ENCODE measurements at regions not wholly inside any gene's neighbourhood (a gene's known extent, or its start where the extent isn't known, plus 50 kb on each side); places are given as distances from the start of the nearest gene placed in this dataset.

DNA sequence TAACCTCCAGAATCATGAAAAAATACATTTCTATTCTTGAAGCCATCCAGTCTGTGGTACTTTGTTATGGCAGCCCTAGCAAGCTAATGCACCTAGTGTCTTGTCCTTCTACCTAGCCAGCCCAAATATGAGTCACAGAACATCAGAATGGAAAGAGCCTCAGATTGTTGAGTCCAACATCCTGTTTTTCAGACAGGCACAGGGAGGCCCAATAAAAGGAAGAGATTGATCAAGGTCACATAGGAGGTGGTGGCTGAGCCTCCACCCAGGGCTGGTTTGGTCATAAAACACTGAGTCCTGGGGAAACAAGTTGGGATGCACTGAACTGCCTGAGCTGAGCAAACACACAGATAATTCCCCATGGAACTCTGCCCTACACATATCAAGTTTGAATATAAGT lies 195.5 kb downstream of the TTC32 start:
- DNase-seq (ENCODE audit: low read depth) = no peak
- TF ChIP-seq, protein P1, sequence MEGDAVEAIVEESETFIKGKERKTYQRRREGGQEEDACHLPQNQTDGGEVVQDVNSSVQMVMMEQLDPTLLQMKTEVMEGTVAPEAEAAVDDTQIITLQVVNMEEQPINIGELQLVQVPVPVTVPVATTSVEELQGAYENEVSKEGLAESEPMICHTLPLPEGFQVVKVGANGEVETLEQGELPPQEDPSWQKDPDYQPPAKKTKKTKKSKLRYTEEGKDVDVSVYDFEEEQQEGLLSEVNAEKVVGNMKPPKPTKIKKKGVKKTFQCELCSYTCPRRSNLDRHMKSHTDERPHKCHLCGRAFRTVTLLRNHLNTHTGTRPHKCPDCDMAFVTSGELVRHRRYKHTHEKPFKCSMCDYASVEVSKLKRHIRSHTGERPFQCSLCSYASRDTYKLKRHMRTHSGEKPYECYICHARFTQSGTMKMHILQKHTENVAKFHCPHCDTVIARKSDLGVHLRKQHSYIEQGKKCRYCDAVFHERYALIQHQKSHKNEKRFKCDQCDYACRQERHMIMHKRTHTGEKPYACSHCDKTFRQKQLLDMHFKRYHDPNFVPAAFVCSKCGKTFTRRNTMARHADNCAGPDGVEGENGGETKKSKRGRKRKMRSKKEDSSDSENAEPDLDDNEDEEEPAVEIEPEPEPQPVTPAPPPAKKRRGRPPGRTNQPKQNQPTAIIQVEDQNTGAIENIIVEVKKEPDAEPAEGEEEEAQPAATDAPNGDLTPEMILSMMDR (conservative IDR thresholded peaks at IDR 0.05; ENCODE audit: low read length) = no peak
- H3K4me3 ChIP-seq (ENCODE audit: low read length) = no peak overlapping the region

DNA sequence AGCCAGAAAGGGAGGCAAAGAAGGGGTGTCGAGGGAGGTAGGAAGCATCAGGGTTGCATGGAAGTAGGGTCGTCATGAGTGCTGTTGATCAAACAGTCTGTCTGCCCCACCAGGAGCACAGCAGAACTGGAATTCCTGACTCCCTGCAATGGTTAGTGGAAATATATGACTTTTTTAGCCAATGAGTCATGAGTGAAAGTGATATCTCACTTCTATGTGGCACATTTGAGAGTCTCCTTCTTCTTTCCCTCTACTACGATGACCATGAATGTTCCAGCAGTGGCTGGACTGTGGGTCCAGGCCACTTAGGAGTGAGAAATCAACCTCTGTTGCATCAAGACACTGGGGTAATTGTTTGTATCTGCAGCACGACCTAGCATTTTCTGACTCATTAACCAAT lies 199.5 kb downstream of the TTC32 start:
- H3K4me3 ChIP-seq (ENCODE audit: low read length) = no peak overlapping the region
- no peak for DNase-seq (ENCODE audit: low read depth)
- TF ChIP-seq, protein P1 (conservative IDR thresholded peaks at IDR 0.05; ENCODE audit: low read length) = no peak

DNA sequence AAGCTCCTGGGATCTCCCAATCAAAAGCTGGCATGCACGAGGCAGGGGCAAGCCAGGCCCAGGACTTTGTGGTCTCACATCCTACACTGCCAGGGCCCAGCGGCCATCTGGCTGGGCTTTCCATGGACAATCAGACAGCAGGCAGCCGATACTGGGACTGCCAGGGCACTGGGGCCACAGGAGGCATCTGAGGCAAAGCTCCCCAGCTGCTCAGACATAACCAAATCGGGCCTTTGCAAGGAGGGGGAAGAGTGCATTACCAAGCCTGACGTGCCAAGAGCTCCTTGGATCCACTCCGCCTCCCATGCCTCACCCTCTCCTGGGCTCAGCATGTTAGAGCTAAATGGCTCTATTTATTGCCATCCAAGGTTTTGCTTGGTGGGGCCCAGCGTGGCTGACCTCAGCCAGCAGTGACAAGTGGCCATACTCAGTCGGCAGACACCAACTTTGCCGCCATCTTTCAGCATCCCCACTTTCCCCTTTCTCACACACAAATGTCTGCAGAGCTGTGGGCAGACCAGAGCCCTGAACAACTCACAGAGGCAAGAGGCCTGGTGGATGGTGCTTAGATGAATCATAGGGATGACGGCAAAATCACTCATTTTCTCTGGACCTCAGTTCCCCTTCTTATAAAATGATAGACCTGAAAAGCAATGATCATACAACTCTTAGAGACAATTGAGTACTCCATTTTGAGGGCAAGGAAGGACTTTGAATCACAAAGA lies 200.8 kb downstream of the TTC32 start:
- H3K4me3 ChIP-seq (ENCODE audit: low read length) = no peak overlapping the region
- TF ChIP-seq, protein P1 (conservative IDR thresholded peaks at IDR 0.05; ENCODE audit: low read length) = no peak
- DNase-seq (ENCODE audit: low read depth) = no peak

DNA sequence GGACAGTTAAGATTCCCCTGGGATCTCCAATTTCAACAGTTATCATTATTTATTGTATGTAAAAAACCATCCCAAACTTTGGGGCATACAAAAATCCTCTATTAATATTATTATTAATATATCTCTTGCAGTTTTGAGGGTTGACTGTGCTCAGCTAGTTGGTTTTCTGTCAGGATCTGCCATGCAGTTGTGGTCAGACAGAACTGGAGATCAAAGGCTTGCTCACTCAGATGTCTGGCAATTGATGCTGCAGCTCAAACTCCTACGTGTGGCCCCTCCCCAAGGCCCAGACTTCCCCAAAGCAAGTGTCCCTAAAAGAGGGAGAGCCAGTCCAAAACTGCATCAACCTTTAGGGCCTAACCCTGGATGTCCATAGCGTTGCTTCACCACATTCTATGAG lies 204.7 kb downstream of the TTC32 start:
- H3K4me3 ChIP-seq (ENCODE audit: low read length) = no peak overlapping the region
- no peak for DNase-seq (ENCODE audit: low read depth)
- TF ChIP-seq, protein P1 (conservative IDR thresholded peaks at IDR 0.05; ENCODE audit: low read length) = no peak

DNA sequence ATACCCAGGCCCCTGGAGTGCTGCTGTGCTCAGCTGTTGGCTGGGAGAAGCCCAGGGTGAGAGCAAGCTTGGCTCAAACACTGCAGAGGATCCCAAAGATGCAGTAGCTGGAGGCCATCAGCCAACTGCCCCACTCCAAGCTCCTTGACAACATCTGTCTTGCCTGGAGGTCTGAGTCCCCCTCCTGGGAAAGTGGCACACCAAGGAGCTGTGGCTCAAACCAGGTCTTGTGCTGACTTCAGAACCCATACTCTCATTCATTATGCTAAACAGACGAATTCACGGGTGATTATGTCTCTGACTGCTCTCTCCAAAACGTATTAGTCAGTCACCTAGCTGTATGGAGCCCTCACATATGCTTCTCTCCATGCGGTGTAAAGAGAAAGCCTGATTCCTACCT lies 206.1 kb downstream of the TTC32 start:
- H3K4me3 ChIP-seq (ENCODE audit: low read length) = no peak overlapping the region
- no peak for DNase-seq (ENCODE audit: low read depth)
- TF ChIP-seq, protein P1 (conservative IDR thresholded peaks at IDR 0.05; ENCODE audit: low read length) = no peak

DNA sequence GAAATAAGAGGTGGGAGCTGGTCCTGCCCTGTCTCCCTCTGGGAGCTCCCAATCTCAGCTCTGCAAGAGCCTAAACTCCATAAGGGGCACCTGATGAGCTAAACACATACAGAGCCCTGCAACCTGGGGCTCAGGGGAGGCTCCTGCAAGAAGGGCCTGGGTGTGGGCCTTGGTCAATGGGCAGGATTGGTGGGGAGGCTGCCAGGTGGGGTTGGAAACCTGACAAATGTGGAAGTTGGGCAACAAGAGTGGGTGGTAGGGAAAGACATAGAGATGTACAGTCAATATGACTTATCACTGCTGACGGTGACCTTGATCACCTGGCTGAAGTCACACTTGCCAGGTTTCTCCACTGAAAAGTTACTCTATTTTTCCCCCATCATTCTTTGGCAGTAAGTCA lies 209.9 kb downstream of the TTC32 start:
- TF ChIP-seq, protein P1 (conservative IDR thresholded peaks at IDR 0.05; ENCODE audit: low read length) = no peak
- H3K4me3 ChIP-seq (ENCODE audit: low read length) = no peak overlapping the region
- no peak for DNase-seq (ENCODE audit: low read depth)

DNA sequence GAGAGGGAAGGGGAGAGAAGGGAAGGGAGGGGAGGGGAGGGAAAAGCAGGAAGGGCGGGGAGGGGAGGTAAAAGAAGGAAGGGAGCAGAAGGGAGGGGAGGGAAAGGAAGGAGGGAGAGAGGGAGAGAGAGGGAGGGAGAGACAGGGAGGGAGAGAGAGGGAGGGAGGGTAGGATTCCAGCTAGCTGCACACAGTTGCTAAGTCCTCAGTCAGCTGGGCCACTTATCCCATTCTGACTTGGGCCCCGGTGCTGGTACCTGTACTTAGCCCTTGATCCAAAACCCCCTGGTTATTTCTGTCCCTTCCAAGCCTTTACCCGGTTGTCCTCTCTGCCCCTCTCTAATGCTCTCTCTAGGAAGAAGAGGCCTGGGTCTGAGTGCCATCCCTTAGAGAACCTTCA lies 211.4 kb downstream of the TTC32 start:
- no peak for DNase-seq (ENCODE audit: low read depth)
- no peak overlapping the region for H3K4me3 ChIP-seq (ENCODE audit: low read length)
- TF ChIP-seq, protein P1 (conservative IDR thresholded peaks at IDR 0.05; ENCODE audit: low read length) = no peak
